Vagina (tissue), 2 donors: ENCODE measurements at regions not wholly inside any gene's neighbourhood (a gene's known extent, or its start where the extent isn't known, plus 50 kb on each side); places are given as distances from the start of the nearest gene placed in this dataset.

ENCODE experiments used
- CTCF ChIP-seq, 3 experiments: fragments of 450-650 bp in 2 of 3; fragments of 200-600 bp in 1 of 3; sonication (generic) in 1 of 3; IDR thresholded peaks; one replicate each; pipeline ENCODE4 v1.5.1; 2017 to 2019; ENCODE audit warnings: antibody characterized with exemption in 3 of 3, mild to moderate bottlenecking in 2 of 3, moderate library complexity in 2 of 3
- POLR2AphosphoS5 ChIP-seq, 2 donors: sonication (generic); formaldehyde crosslinking; IDR thresholded peaks; one replicate each; pipeline ENCODE4 v1.9.0; 2017; ENCODE audit warnings: antibody characterized with exemption in 2 of 2, mild to moderate bottlenecking in 2 of 2, low read depth in 1 of 2; ENCODE audit not compliant: insufficient read depth in 1 of 2

- TF ChIP-seq CTCF (IDR thresholded peaks at IDR 0.05) (no peak), POLR2AphosphoS5 (IDR thresholded peaks at IDR 0.05; ENCODE audit: insufficient read depth in 1 of 2, low read depth in 1 of 2) (no peak)
These were observed 111.7 kb upstream of the VEPH1 start for GRCh38 chr3:157614896-157615295.
